ENCODE measurements at regions not wholly inside any gene's neighbourhood (a gene's known extent, or its start where the extent isn't known, plus 50 kb on each side); places are given as distances from the start of the nearest gene placed in this dataset.

DNA sequence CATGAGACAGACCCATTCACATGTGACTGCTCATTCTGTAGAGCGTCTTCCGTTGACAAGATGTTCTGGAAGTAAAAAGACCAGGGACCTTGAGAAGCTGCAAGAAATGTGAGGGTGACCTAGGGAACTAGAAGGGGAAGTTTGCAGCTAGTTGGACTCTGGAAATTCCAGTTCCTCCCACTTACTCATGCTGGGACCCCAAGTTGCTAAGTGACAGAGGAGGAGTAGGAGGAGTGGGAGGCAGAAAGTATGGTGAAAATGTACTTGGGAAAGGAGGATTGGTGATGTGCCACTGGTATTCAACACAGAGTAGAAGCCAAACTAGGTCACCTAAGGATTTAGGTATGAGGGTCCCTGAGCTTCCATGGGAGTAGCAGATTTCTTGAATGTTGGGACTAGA is 132.4 kb downstream of the KCNA5 start:
- no peak for DNase-seq (ENCODE audit: low read depth)
- Histone ChIP-seq H3K4me3 (ENCODE audit: low read depth, low read length) (no peak overlapping the region), H3K36me3 (ENCODE audit: control insufficient read depth, insufficient read depth, low read length) (no peaks in the 10 kb centered on the region), H3K27me3 (ENCODE audit: control insufficient read depth, insufficient read depth, low read length) (no peaks in the 10 kb centered on the region)
- peak; percentile 32 for FAIRE-seq
- TF ChIP-seq, protein P1, sequence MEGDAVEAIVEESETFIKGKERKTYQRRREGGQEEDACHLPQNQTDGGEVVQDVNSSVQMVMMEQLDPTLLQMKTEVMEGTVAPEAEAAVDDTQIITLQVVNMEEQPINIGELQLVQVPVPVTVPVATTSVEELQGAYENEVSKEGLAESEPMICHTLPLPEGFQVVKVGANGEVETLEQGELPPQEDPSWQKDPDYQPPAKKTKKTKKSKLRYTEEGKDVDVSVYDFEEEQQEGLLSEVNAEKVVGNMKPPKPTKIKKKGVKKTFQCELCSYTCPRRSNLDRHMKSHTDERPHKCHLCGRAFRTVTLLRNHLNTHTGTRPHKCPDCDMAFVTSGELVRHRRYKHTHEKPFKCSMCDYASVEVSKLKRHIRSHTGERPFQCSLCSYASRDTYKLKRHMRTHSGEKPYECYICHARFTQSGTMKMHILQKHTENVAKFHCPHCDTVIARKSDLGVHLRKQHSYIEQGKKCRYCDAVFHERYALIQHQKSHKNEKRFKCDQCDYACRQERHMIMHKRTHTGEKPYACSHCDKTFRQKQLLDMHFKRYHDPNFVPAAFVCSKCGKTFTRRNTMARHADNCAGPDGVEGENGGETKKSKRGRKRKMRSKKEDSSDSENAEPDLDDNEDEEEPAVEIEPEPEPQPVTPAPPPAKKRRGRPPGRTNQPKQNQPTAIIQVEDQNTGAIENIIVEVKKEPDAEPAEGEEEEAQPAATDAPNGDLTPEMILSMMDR (IDR thresholded peaks at IDR 0.05; ENCODE audit: insufficient read depth, low read length, severe bottlenecking) = no peak

DNA sequence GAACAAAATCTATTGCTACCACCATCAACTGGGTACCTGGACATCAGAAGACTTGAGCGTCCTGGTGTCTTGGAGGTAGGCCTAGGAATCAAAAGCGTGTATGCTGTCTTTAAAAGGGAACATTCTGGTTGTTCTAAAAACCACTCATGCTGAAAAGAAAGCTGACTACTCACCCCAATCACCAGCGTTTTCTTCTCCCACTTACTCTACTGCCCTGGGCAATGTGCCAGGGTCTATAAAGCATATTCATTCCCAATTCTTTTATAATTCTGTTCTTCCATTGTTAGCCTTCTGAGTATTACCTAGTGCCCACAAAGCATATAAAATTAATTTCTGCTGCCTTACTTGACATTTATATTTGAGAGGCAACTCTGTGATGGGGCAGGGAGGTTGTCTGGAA is 133.4 kb downstream of the KCNA5 start:
- no peaks in the 10 kb centered on the region for H3K36me3 ChIP-seq (ENCODE audit: control insufficient read depth, insufficient read depth, low read length)
- DNase-seq (ENCODE audit: low read depth) (no peak), FAIRE-seq (no peak)
- H3K27me3 ChIP-seq (ENCODE audit: control insufficient read depth, insufficient read depth, low read length) = no peaks in the 10 kb centered on the region
- H3K4me3 ChIP-seq (ENCODE audit: low read depth, low read length) = no peak overlapping the region
- TF ChIP-seq, protein P1 (IDR thresholded peaks at IDR 0.05; ENCODE audit: insufficient read depth, low read length, severe bottlenecking) = no peak

DNA sequence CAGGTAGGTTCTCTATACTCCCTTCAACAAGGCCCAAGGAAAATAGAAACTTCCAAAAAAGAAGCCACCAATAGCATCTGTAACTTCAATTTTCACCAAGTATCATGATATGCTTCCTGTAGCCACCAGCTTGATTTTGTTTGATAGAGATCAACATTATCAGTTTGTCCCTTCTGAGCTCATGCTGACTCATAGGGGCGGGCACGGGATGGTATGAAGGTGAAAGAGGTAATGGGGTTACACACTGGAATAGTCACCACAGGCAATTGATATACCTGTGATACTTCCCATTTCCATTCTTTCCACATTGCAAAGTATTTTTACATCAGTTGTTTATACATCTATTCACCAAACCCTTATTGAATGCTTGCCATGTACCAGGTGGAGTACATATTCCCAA is 134.1 kb downstream of the KCNA5 start:
- no peaks in the 10 kb centered on the region for H3K36me3 ChIP-seq (ENCODE audit: control insufficient read depth, insufficient read depth, low read length)
- peak; percentile 87 for FAIRE-seq
- TF ChIP-seq, protein P1 (IDR thresholded peaks at IDR 0.05; ENCODE audit: insufficient read depth, low read length, severe bottlenecking) = no peak
- no peak overlapping the region for H3K4me3 ChIP-seq (ENCODE audit: low read depth, low read length)
- DNase-seq (ENCODE audit: low read depth) = peak; percentile 74
- no peaks in the 10 kb centered on the region for H3K27me3 ChIP-seq (ENCODE audit: control insufficient read depth, insufficient read depth, low read length)

DNA sequence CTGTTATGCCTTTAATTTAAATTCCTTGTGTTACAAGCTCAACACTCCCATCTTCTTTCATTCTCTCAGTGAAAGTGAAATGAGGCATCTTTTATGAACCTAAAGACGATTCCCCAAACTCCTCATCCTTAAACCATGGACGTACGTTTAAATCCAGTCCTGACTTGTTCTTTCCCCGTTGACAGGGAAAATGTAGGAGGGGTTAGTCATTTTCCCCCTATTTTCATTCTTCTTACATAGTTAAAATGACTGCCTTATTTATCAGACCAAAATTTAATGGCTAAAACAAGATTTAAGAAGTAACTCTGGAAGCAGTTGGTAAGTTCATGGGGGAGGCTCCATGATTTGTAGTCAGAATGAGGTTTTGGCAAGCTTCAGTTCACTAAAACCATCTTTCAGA is 134.9 kb downstream of the KCNA5 start:
- no peak for FAIRE-seq
- H3K27me3 ChIP-seq (ENCODE audit: control insufficient read depth, insufficient read depth, low read length) = no peaks in the 10 kb centered on the region
- H3K36me3 ChIP-seq (ENCODE audit: control insufficient read depth, insufficient read depth, low read length) = no peaks in the 10 kb centered on the region
- peak; percentile 11 for DNase-seq (ENCODE audit: low read depth)
- TF ChIP-seq, protein P1 (IDR thresholded peaks at IDR 0.05; ENCODE audit: insufficient read depth, low read length, severe bottlenecking) = no peak
- no peak overlapping the region for H3K4me3 ChIP-seq (ENCODE audit: low read depth, low read length)

DNA sequence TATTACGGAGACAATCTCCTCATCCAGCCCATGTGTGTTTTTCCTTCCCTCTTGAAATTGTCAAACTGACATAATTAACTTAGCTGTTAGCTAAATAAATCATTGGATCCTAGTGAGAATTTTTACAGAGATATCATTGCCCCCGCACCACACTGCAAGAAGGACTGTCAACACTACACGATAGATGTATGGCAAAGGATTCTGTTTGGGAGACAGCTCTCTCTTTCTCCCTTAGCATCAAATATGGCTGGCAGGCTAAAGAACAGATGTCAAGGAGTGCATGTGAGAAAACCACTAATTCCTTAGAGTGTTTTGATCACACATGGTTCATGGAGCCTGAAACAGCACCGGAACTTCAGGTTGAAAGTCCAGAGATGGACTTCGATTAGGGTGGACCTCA is 136.8 kb downstream of the KCNA5 start:
- H3K36me3 ChIP-seq (ENCODE audit: control insufficient read depth, insufficient read depth, low read length) = no peaks in the 10 kb centered on the region
- FAIRE-seq = no peak
- H3K4me3 ChIP-seq (ENCODE audit: low read depth, low read length) = no peak overlapping the region
- no peaks in the 10 kb centered on the region for H3K27me3 ChIP-seq (ENCODE audit: control insufficient read depth, insufficient read depth, low read length)
- no peak for DNase-seq (ENCODE audit: low read depth)
- TF ChIP-seq, protein P1 (IDR thresholded peaks at IDR 0.05; ENCODE audit: insufficient read depth, low read length, severe bottlenecking) = no peak

DNA sequence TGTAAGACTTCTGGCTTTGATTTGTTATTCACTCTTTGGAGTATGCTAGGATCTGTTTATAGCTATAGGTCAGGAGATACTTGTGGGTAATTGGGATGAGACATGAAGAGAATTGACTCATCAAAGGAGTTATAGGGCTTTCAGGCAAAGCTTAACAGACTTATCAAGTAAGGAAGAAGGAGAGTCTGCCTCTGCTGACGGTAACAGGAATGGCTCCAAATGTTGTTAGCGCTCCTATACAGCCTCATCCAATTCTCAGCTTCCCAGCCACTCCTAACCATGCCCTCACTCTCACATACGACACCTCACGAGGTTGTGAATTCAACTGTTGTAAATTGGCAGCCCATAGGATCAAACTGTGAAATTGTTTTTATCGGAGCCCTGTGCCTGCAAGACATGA is 140.5 kb downstream of the KCNA5 start:
- peak; percentile 68 for FAIRE-seq
- Histone ChIP-seq H3K36me3 (ENCODE audit: control insufficient read depth, insufficient read depth, low read length) (no peaks in the 10 kb centered on the region), H3K27me3 (ENCODE audit: control insufficient read depth, insufficient read depth, low read length) (no peaks in the 10 kb centered on the region), H3K4me3 (ENCODE audit: low read depth, low read length) (no peak overlapping the region)
- TF ChIP-seq, protein P1 (IDR thresholded peaks at IDR 0.05; ENCODE audit: insufficient read depth, low read length, severe bottlenecking) = no peak
- DNase-seq (ENCODE audit: low read depth) = peak; percentile 15
